ENCODE measurements at regions not wholly inside any gene's neighbourhood (a gene's known extent, or its start where the extent isn't known, plus 50 kb on each side); places are given as distances from the start of the nearest gene placed in this dataset.
"Not testable (repeated sequence)": the region's sequence is repeated elsewhere in the genome, so short reads cannot be mapped to it uniquely, and the experiment has no call there.

GRCh38 chr16:6836766-6837165 lies 495.9 kb upstream of the RBFOX1 start:
- no peak for DNase-seq

GRCh38 chr16:6835941-6836340 lies 496.7 kb upstream of the RBFOX1 start:
- DNase-seq, result no peak

GRCh38 chr16:6835516-6835915 lies 497.1 kb upstream of the RBFOX1 start:
- no peak for DNase-seq

- no peak for DNase-seq
These were observed 504.0 kb upstream of the RBFOX1 start for GRCh38 chr16:6828690-6829089.

GRCh38 chr16:6827931-6828330 lies 504.7 kb upstream of the RBFOX1 start:
- DNase-seq, result no peak

GRCh38 chr16:6827267-6827666 lies 505.4 kb upstream of the RBFOX1 start:
- no peak for DNase-seq

- no peak for DNase-seq
These were observed 510.6 kb upstream of the RBFOX1 start for GRCh38 chr16:6822041-6822440.

GRCh38 chr16:6804461-6804860 lies 528.2 kb upstream of the RBFOX1 start:
- DNase-seq, result no peak

GRCh38 chr16:6803176-6803575 lies 529.5 kb upstream of the RBFOX1 start:
- no peak for DNase-seq

GRCh38 chr16:6797223-6797622 lies 535.4 kb upstream of the RBFOX1 start:
- no peak for DNase-seq

GRCh38 chr16:6777624-6778023 lies 555.0 kb upstream of the RBFOX1 start:
- no peak for DNase-seq

- DNase-seq, result no peak
These were observed 556.9 kb upstream of the RBFOX1 start for GRCh38 chr16:6775712-6776111.

GRCh38 chr16:6771956-6772355 lies 560.7 kb upstream of the RBFOX1 start:
- no peak for DNase-seq

GRCh38 chr16:6753553-6753952 lies 579.1 kb upstream of the RBFOX1 start:
- no peak for DNase-seq

- DNase-seq, result no peak
These were observed 581.5 kb upstream of the RBFOX1 start for GRCh38 chr16:6751191-6751590.

GRCh38 chr16:6749698-6750097 lies 582.9 kb upstream of the RBFOX1 start:
- no peak for DNase-seq

- not testable (repeated sequence) for DNase-seq
These were observed 596.3 kb upstream of the RBFOX1 start for GRCh38 chr16:6736302-6736701.

GRCh38 chr16:6735631-6736030 lies 597.0 kb upstream of the RBFOX1 start:
- no peak for DNase-seq

- DNase-seq, result no peak
These were observed 600.5 kb upstream of the RBFOX1 start for GRCh38 chr16:6732166-6732565.

GRCh38 chr16:6728381-6728780 lies 604.3 kb upstream of the RBFOX1 start:
- no peak for DNase-seq

GRCh38 chr16:6726621-6727020 lies 606.0 kb upstream of the RBFOX1 start:
- DNase-seq, result no peak

GRCh38 chr16:6725634-6726331 lies 606.9 kb upstream of the RBFOX1 start:
- no peak for DNase-seq

- not testable (repeated sequence) for DNase-seq
These were observed 607.4 kb upstream of the RBFOX1 start for GRCh38 chr16:6725206-6725605.

- no peak for DNase-seq
These were observed 609.9 kb upstream of the RBFOX1 start for GRCh38 chr16:6722786-6723185.

- DNase-seq, result no peak
These were observed 618.1 kb upstream of the RBFOX1 start for GRCh38 chr16:6714510-6714909.

All from NCI-H1092 (cell line).